ENCODE measurements at regions not wholly inside any gene's neighbourhood (a gene's known extent, or its start where the extent isn't known, plus 50 kb on each side); places are given as distances from the start of the nearest gene placed in this dataset.
"Not testable (repeated sequence)": the region's sequence is repeated elsewhere in the genome, so short reads cannot be mapped to it uniquely, and the experiment has no call there.

DNA sequence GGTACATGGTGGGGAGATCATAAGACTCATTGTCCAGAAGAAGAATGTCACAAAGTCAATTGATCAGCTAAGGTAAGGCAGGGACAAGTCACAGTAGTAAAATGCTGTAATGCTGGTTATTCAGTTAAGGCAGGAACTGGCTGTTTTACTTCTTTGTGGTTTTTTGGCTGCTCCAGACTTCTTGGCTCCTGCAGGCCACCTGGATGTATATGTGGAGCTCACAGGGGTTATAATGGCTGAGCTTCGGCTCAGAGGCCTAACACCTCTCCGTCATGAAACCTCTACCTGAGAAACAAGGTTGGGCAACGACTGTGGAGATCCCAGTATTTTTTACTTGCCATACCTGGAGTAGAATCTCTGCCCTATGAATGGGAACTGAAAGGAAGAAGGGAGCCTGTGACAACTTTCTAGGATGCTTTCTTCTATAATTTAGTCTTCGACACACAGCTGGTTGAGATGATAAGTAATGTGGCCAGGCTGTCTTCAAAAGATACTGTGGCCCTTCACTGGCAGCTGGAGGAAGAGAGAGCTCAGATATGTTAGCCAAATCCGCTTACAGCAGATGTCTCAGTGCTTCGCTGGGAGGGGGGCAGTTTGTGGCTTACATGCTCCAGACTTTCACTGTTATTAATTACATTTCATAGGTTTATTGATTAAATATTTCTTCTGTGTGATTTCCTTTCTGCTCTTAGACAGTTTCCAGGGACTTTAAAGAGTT is 887.8 kb downstream of the IGSF11 start:
- no peak for DNase-seq

DNA sequence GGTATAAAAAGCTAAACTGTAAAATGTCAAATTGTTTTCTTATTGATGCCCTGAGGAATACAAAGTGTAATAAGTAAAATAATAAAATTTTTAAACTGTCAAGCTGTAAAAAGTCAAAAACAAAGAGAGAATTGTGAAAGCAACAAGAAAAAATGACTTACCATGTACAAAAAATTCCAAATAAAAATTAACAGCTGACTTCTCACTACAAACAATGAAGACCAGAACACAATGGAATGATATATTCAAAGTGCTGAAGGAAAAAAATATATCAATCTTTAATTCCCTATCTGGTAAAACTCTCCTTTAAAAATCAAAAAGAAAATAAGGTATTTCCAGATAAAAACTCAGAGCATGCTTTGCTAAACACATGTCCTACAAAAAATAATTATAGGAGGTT is 883.5 kb downstream of the IGSF11 start:
- DNase-seq = no peak

DNA sequence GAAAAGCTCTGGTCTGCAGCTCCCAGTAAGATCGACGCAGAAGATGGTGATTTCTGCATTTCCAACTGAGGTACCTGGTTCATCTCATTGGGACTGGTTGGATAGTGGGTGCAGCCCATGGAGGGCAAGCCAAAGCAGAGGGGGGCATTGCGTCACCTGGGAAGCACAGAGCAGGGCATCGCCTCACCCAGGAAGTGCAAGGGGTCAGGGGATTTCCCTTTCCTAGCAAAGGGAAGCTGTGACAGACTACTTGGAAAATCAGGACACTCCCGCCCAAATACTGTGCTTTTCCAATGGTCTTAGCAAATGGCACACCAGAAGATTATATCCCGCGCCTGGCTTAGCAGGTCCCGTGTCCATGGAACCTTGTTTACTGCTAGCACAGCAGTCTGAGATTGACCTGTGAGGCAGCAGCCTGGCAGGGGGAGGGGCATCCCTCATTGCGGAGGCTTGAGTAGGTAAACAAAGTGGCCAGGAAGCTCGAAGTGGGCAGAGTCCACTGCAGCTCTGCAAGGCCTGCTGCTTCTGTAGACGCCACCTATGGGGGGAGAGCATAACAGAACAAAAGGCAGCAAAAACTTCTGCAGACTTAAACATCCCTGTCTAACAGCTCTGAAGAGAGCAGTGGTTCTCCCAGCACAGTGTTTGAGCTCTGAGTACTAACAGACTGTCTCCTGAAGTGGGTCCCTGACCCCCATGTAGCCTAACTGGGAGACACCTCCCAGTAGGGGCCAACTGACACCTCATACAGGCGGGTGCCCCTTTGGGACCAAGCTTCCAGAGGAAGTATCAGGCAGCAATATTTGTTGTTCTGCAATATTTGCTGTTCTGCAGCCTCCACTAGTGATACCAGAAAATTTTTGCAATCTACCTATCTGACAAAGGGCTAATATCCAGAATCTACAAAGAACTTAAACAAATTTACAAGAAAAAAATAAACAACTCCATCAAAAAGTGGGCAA is 871.7 kb downstream of the IGSF11 start:
- DNase-seq = not testable (repeated sequence)

DNA sequence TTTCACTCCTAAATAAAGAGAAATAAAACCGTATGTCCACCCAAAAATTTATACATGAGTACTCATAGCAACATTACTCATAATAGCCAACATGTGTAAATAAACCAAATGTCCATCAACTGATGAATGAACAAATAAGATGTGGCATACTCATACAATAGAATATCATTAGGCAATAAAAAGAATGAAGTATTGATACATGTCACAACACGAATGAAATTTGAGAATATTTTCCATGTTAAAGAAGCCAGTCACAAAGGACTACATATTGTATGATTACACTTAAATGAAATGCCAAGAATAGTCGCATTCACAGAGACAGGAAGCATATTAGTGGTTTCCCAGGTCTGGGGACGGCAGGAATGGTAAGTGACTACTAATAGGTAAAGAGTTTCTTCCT is 869.2 kb downstream of the IGSF11 start:
- DNase-seq = no peak

DNA sequence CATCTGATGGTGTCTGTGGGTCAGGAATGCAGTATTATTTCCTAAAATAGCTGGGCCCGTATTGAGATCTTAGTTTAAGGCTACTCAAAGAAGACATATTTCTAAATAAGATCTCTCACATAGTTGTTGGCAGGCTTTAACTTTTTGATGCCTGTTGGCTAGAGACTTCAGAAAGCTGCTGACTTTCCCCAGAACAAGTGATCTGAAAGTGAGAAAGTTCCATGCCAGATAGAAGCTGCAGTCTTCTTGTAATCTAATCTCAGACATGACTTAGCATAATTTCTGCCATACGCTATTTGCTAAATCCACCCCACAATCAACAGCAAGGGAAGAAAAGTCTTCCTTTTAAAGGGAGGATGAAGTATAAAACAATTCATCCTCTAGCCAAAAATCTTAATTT is 867.1 kb downstream of the IGSF11 start:
- DNase-seq = no peak

DNA sequence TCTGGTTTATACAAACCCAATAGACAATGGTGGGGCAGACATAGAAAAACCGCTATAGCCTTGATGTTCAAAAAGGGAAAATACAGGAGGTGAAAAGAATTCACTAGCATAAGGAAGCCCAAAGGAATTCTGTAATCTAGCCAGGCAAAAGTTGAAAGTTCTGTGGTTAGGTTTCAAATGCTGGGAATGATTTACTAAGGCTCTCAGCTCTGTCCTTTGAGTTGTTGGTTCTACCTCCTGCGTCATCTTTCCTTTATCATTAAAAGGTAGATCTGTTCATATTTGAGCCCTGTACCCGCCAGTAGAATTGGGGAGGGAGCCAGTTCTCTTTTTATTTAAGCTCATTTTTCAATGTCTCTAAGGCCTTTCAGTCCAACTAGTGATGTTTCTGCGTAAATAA is 866.5 kb downstream of the IGSF11 start:
- DNase-seq = no peak

DNA sequence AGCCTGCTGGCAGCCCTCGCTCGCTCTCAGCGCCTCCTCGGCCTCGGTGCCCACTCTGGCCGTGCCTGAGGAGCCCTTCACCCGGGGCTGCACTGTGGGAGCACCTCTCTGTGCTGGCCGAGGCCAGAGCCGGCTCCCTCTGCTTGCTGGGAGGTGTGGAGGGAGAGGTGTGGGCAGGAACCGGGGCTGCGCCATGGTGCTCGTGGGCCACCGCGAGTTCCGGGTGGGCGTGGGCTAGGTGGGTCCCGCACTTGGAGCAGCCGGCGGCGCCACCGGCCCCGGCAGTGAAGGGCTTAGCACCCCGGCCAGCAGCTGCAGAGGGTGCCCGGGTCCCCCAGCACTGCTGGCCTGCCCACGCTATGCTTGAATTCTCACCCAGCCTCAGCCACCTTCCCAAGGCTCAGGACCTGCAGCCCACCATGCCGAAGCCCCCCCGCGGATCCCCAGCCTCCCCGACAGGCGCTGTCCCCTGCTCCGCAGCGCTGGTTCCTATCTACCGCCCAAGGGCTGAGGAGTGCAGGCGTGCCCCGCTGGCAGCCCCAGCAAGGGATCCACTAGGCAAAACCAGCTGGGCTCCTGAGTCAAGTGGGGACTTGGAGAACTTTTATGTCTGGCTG is 863.3 kb downstream of the IGSF11 start:
- DNase-seq = no peak

DNA sequence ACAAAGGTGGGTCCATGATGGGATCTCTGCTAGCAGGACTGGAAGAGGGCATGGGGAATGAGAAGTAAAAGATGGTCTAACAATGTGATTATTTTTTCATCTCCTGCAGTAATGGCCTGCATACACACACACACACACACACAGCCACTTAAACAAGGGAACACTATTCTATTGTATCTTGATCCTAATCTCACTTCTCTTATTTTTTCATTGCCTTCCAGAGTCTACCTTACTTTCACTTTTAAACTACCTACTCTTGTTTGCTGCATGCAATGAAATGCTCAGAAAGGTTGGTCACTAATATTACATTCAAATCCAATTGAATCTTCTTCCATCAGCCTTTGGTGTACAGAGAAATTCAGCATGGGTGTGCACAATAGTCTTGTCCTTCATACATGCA is 853.8 kb downstream of the IGSF11 start:
- no peak for DNase-seq

DNA sequence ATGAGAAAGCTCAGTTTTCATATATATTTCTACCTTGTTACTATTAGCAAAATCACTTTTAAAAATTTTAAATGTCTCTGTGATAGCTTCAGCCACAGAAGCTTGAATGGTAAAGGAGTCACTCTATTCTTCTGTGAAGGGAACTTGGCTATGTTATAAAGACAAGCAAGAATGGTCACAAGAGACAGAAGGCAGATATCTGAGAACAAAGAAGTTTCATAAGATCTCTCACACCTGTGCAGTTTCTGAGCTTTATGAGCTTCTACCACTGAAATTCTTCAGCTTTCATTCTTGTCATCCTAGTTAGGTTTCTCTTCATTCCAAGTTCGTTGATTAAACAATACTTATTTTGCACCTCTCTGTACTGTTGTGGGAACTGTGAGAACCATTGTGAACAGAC is 853.4 kb downstream of the IGSF11 start:
- DNase-seq = no peak

DNA sequence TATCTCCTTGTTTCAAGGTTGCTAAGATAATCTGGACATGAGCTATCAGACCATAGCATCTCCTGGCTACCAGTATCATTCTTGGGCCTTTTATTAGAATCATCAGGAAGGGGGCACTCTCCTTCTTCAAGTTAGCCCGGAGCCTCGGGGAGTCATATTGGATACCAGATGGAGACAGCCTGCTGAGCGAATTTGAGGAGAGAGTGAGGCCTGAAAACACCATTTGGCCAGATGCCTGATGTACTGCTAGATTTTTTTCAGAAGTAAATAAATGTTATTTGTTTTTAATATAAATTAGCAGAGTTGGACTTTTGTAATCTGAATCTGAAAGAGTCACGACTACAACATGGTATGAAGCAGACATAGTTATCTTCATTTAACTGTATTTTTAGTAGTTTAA is 848.6 kb downstream of the IGSF11 start:
- no peak for DNase-seq

DNA sequence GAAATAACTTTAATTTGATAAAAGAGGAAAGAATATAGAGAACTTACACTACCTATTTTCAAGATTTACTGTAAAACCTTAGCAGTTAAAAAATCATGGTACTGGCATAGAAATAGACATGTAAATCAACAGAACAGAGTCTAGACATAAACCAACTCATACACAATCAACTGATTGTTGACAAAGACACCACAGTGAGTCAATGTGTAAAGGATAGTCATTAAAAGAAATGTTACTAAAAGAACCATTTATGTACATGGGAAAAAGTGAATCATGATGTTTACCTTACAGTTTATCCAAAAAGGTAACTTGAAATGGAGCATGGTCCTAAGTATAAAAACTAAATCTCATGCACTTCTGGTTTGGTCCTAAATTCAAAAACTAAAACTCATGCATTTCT is 847.4 kb downstream of the IGSF11 start:
- DNase-seq = no peak

DNA sequence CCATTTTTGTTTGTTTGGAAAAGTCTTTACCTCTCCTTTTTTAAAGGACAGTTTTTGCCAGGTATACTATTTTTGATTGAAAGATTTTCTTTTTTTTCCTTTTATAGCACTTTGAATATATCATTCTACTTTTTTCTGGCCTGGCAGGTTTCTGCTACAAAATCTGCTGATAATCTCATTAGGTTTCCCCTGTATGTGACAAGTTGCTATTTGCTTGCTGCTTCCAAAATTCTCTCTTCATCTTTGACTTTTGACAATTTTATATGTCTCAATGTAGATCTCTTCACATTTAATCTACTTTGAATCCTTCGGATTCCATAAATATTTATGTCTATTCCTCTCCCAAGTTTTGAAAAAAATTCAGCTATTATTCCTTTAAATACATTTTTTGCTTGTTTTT is 838.5 kb downstream of the IGSF11 start:
- no peak for DNase-seq

DNA sequence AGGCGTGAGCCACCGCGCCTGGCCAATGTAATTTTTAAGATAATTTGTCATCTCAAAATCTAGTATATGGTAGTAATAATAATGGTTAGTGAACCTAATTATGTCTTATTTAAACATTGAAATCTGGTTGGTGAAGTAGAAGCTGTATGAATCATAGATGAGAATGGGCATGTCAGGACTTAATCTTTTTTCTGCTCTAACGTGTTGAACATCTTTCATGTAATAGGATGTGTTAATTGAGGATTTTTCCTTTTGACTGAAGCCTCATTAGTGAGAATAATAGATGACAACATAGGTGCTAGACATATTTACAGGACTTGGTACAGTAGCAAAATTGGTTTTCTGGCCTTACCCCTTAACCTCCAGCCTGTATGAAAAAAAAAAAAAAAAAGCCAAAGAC is 835.6 kb downstream of the IGSF11 start:
- DNase-seq = no peak

DNA sequence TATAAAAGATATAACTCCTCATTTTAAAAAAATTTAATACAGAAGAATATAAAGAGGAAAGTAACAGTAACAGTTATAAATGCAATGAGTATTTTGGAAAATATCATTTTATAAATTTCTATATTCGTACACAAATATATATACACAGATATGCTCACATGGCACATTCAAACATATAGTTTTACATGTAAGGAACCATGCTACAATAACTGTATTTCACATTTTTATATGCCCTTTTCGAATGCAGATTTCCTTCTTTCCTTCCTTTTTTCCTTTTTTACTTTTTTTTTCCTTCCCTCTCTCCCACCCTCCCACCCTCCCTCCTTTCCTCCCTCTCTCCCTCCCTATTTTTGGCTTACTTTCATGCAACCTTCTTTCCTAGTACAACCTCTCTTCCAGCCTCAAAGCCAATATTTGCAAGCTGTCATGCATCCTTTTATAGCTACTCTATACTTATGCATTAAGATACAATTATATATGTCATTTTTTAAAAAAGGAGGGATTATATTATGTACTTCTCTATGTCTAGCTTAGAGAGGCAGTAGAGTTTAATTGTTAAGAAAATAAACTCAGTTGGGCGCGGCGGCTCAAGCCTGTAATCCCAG is 830.5 kb downstream of the IGSF11 start:
- no peak for DNase-seq

DNA sequence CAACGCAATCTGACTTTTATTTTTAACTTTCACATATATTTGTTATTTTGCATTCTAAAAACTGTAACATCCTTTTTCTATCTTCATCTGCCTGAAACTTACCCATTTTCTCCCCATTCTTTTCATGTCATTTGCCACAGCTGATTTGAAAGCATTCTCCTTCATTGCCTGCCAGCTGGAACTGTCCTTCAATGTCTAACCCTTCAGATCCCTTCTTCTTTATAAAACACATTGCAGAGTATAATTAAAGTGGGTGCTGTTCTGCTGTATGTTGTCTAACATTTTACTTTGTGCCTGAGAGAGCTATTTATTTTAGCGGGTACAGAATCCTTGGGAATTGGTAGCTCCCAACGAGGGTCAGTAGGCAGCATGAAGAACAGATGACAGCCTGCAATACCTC is 827.4 kb downstream of the IGSF11 start:
- no peak for DNase-seq

DNA sequence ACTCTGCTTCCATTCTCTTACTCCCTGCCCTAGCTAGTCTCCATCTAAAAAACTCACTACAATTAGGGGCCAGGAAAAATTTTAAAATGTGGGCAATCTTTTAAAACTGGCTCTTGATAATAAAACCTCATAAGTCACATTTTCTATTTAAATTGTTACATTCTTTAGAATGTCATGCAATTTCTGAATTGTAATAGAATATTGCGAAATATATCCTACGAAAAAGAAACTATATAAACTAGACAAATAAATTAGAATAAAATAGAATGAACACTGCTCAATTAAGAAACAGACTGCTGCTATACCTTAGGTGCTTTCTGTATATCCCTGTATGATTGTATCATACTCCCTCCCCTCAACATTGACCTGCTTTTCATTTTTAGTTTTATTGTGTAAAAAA is 826.0 kb downstream of the IGSF11 start:
- DNase-seq = no peak

DNA sequence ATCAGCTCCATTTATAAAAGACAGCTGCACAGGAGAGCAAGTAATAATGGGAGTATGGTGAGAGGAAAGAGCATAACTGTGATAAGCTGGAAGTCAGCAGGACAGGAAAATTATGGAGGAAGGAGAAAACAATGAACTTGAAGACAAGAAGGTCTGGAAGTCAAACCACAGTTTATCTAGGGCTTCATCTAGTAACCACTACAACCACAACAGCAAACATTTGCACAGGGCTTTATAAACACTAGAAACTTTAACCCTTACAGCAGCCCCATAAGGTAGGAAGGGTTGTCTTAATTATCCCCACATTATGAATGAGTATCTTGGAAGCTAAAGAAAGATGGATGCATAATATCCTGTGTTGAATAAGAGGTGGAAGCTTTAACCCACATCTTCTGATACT is 820.8 kb downstream of the IGSF11 start:
- DNase-seq = no peak

DNA sequence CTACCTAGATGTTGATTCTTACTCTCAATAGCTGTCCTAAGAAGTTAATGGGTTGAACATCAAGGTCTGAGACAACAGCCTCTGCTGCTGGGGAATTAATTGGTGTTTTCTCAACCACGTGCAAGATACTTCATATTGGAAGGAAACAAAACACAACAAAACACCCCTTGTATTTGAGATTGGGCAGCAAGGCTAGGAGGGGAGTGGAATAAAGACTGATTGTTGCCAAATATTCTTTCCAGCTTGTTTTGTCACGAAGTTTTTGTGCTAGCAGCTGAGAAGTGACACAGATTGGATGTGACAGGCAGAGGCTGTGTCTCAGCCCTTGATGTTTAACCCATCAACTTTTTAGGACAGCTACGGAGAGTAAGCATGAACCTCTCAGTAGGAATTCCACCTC is 808.4 kb downstream of the IGSF11 start:
- DNase-seq = no peak

DNA sequence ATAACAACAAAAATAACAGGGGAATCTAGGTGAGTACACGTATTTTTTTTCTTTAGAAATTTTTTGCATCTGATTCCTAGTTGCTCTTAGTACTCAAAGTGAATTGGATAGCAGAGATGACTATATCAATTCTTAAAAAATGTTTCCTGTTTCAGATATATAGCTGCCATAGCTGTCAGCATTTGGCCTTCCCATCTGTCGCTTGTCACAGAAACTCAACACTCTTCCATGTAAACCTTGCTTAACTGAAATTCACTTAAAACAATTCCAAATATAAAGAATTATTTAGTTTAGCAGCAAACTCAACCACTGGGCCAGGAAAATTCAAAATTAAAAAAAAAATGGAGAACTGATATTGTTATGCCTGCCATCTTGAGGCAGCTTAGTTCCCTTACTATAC is 807.5 kb downstream of the IGSF11 start:
- DNase-seq = no peak

DNA sequence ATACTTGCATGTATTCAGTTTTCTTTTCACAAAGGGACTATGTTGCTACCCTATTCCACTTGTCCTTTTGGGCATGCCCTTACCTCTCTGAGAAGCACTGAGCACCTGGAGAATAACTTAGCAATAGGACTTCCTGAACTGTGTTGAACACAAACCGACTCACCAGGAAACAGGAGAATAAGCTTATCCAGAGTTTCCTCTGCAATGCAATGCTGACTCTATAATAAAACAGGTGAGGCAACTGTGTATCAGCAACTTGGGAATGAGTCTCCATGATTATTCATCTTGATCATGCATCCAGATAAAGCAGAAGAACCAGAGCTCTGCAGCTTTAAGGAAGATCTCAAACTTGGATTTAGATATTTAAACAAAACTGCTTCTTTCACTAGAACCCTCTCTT is 806.5 kb downstream of the IGSF11 start:
- DNase-seq = no peak

DNA sequence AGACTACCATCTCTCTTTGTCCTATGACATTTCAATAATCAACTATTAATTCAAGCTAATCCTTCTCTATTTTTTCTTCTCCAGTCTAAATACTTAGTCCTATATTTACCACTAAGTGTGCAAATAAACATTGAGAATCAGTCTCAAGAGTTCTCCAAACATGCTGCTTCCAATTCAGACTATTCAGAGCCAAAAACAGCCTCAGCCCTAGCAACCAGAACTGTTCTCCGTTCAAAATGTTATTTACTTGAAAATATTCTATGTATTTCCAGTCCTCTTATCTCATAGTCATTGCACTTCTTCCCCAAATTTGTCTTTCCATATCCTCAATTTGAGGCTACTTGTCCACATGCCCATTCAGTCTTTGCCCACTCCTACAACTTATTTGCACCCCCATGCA is 805.5 kb downstream of the IGSF11 start:
- DNase-seq = no peak

DNA sequence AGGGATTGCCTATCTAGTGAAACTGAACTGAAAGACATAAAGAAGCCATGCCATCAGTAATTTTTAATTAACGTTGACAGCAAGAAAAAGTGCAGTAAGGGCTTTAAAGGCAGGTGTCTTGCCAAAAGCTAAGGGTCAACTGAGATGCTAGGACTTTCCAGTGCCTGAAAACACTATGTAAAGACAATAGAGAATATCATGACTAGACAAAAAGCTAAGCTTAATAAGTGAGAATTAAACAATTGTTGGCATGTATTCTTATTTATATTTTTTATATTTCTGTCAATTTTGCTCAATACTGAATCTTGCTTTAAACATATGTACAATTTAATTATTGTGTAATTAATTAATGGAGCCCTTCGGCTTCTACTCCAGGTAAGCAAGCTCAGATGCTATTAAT is 803.1 kb downstream of the IGSF11 start:
- no peak for DNase-seq

DNA sequence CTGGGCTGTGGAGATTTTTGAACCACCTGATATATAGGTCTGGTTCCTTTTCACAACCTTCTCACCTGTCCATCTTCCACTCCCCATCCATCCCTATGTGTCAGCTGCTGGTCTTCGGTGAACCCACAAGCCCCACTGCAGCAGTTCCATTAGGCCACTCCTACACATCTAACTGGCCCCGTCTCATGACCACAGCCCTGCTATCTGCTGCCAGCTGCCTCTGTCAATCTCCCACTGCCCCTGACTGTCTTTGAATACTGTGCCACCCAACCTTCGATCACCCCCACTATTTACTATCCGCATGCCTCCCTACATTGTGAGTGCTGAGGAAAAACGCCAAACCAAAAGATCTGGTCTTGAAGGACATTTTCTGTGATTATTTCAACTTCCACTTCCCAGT is 795.4 kb downstream of the IGSF11 start:
- no peak for DNase-seq

DNA sequence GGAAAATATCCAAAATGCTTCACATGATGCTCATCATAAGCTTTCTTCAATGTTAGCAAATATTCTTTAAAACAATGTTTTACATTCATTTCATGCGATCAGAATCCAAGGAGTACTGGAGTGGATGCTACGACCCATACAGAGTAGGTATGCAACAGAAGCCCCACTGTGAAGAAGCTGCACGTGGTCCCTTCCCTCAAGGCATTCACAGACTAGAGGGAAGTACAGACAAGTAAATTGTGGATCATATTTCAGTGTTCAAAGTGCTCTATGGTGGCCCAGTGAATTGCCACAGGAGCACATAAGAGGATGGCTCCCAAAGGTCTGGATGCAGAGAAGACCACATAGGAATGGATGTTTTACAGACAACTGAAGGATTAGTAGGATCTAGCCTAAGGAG is 789.9 kb downstream of the IGSF11 start:
- no peak for DNase-seq
